ENCODE measurements at regions not wholly inside any gene's neighbourhood (a gene's known extent, or its start where the extent isn't known, plus 50 kb on each side); places are given as distances from the start of the nearest gene placed in this dataset.

DNA sequence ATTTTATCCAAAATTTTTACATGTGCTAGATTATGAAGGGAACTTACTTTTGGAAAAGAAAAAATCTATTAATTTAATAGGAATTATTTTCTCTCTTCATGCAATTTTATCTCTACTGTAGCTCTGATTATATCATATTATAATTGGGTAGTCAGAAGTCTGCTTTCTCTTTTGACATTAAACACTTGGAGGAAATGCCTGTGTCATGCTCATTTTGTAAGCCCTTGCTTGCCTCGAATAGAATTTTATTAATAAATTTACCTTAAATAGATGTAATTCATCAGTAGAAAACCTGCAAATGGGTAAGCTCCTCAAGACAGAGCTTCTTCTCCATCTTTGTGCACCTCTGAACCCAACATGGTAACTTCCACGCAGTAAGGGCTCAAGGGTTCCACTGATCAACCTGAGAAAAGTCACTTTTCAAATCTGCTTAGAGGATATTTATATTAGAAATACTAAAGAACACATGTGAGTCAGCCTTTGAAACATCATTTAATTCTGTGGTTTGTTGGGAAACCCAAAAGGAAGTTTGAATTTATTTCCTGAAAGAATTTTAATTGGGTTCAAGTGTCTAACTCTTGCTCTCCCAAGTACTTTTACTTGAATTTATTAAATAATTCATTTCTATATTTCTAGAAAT is 266.0 kb downstream of the ALDH8A1 start (continued):
- TF ChIP-seq YY1 (IDR thresholded peaks at IDR 0.05; ENCODE audit: borderline replicate concordance in 1 of 3, control insufficient read depth in 1 of 3, extremely low read depth in 1 of 3, insufficient read depth in 3 of 3, insufficient read length in 1 of 3, insufficient replicate concordance in 2 of 3, low read depth in 1 of 3, low read length in 2 of 3) (no peak), ZFP30 (CRISPR knock-in tag; IDR thresholded peaks at IDR 0.05; ENCODE audit: borderline replicate concordance) (no peak), ZNF583 (CRISPR knock-in tag; IDR thresholded peaks at IDR 0.05) (no peak), SRSF1 (IDR thresholded peaks at IDR 0.05; ENCODE audit: low read depth, low read length) (no peak), BRCA1 (IDR thresholded peaks at IDR 0.05) (no peak), BRCA1 (CRISPR knock-in tag; IDR thresholded peaks at IDR 0.05) (no peak)
- TF ChIP-seq, protein P1, sequence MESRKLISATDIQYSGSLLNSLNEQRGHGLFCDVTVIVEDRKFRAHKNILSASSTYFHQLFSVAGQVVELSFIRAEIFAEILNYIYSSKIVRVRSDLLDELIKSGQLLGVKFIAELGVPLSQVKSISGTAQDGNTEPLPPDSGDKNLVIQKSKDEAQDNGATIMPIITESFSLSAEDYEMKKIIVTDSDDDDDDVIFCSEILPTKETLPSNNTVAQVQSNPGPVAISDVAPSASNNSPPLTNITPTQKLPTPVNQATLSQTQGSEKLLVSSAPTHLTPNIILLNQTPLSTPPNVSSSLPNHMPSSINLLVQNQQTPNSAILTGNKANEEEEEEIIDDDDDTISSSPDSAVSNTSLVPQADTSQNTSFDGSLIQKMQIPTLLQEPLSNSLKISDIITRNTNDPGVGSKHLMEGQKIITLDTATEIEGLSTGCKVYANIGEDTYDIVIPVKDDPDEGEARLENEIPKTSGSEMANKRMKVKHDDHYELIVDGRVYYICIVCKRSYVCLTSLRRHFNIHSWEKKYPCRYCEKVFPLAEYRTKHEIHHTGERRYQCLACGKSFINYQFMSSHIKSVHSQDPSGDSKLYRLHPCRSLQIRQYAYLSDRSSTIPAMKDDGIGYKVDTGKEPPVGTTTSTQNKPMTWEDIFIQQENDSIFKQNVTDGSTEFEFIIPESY (CRISPR knock-in tag; IDR thresholded peaks at IDR 0.05), result no peak
- TF ChIP-seq, protein P2, sequence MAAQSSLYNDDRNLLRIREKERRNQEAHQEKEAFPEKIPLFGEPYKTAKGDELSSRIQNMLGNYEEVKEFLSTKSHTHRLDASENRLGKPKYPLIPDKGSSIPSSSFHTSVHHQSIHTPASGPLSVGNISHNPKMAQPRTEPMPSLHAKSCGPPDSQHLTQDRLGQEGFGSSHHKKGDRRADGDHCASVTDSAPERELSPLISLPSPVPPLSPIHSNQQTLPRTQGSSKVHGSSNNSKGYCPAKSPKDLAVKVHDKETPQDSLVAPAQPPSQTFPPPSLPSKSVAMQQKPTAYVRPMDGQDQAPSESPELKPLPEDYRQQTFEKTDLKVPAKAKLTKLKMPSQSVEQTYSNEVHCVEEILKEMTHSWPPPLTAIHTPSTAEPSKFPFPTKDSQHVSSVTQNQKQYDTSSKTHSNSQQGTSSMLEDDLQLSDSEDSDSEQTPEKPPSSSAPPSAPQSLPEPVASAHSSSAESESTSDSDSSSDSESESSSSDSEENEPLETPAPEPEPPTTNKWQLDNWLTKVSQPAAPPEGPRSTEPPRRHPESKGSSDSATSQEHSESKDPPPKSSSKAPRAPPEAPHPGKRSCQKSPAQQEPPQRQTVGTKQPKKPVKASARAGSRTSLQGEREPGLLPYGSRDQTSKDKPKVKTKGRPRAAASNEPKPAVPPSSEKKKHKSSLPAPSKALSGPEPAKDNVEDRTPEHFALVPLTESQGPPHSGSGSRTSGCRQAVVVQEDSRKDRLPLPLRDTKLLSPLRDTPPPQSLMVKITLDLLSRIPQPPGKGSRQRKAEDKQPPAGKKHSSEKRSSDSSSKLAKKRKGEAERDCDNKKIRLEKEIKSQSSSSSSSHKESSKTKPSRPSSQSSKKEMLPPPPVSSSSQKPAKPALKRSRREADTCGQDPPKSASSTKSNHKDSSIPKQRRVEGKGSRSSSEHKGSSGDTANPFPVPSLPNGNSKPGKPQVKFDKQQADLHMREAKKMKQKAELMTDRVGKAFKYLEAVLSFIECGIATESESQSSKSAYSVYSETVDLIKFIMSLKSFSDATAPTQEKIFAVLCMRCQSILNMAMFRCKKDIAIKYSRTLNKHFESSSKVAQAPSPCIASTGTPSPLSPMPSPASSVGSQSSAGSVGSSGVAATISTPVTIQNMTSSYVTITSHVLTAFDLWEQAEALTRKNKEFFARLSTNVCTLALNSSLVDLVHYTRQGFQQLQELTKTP (IDR thresholded peaks at IDR 0.05; ENCODE audit: low read depth in 1 of 2, partially characterized antibody in 2 of 2), result no peak
